DMS153 treated with DMSO at 0.1 percent for 48 hours (cell line): ENCODE measurements at regions not wholly inside any gene's neighbourhood (a gene's known extent, or its start where the extent isn't known, plus 50 kb on each side); places are given as distances from the start of the nearest gene placed in this dataset.

Experiments used
- DNase-seq: peaks from one replicate; lab custom pipeline; 2025; ENCODE audit not compliant: unreplicated experiment; lab: John Stamatoyannopoulos, UW

DNA sequence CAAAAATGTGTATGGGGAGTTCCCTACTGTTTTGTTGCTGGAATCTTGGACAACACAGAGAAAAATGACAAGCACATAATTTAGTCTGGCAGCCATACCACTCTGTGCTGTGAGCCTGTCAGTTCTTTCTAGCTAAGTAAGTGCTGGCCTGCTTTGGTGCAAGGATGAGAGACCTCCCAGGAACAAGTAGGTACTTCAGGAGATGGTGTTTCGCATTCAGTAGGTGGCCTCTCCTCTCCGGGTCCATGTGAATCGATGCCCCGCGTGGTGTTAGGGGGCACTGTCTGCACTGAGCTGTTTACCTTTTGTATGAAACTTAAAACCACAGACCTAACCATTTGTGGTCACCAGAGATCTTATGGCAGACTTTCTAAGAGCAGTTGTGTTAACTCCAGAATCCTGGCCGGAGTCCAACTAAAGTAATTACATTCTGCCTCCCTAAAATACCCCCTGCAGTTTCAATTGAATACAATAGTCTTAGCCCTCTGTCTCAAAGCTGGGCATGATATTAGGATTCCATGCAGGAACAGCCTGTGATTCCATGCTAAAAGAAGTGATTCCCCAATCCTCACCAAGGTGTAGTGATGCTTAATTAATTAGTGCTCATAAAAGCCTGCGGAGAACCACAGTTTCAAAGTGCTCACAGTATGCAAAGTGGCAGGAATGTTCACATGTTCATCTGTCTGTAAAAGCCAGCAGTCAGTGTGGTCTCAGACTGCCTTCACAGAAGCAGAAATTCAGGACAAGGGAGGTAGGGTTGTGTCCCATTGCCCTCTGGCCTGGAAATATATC is 64.2 kb downstream of the LLPH start:
- no peak for DNase-seq

DNA sequence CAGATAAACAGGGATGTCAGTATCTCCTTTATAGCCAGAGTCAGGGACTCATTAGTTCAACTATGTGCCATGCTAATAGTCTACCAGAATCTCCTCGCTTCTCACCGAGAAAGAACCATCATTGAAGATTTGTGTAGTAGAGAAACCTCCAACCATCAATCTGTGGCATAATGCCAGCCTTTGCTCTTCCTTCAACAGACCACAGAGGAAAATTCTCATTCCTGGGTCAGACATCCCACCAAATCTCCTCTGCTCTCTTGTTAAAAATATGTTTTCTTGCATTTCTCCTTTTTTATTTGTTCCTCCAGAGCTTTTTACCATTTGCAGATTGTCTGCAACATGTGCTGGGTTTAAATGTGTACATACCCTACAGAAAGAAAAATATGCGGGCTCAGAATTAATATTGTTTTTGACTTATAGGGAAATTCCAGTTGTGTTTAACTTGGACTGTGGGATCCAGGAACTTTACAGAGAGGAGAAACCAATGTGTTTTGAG is 64.9 kb downstream of the LLPH start:
- no peak for DNase-seq

DNA sequence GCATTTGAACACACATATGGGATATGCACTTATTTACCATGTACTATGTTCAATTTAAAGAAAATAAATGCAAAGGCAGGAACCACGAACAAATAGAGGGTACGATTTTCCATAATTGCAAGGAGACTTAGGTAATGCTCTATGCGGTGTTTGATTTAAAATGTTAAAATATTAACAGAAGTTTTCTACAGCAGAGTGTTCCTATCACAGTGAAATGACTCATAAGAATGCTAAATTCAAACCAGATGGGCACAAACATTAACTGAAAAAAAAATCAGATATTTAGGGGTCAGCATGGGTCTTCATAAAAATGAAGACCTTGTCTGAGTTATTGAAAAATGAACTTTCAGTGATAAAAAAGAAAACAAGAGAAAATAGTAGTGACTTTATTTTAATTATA is 65.4 kb downstream of the LLPH start:
- no peak for DNase-seq

DNA sequence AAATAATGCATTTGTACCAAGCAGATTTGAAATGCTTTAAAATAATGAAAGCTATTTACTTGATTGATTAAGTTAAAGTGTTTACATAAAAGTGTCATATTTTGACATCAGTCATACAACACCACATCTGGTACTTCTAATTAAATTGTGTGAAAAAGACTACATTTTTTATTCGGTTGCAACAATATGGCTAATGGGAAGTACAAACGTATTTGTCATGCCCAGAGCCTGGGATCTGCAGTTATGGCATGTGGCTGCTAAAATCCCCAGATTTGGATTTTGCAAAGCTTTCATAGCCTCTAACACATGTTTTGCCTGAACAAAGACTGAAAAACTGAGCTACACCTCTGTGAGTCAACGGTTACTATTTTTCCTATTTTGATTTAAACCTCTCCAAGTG is 66.6 kb downstream of the LLPH start:
- DNase-seq, result no peak

DNA sequence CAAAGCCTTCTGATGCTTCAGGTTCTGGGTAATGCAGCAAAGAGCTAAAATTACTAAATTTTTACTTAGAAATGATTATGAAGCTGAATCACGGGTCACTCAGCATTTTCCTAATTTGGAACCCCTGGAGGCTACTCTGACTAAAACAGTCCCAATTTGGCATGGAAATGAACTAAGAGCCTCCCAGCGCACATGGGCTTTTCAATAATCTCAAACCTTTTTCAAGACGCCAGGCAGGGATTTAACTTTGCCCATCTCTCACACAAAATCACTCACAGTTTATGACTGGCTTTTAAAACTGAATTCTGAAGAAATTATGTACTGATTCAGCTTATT is 68.3 kb downstream of the LLPH start:
- DNase-seq, result no peak

DNA sequence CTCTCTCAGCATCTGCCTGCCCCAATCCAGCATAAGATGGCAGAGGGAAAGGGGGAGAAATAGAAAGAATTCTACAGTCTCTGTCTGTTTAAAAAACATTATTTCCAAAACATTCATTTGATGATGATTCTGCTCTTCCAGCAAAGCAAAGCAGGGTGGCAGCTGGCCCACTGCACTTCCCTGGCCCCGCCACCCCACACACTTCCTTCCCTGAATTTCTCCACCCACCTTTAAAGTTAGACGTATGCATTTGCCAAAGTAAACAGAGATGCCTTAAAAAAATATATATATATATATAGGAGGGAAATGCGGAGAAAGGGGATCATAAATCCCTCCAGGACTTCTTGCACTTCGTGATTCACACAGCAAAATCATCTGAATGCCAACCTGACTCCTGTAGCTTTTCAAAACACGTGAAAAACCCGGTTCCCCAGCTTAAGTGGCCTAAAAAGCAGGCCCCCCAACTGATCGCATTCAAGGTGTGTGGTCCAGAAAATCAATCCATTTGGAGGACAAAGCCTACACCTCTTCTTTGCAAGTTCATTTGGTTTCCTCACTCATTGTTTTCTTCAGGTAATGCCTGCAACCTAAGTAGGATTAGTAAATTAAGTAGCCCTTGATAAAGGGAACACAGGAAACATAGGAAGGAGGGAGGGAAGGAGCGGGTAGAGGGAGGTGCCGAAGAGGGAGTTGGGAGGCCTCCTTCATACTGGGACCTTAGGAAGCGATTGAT is 68.8 kb downstream of the LLPH start:
- DNase-seq, result no peak

DNA sequence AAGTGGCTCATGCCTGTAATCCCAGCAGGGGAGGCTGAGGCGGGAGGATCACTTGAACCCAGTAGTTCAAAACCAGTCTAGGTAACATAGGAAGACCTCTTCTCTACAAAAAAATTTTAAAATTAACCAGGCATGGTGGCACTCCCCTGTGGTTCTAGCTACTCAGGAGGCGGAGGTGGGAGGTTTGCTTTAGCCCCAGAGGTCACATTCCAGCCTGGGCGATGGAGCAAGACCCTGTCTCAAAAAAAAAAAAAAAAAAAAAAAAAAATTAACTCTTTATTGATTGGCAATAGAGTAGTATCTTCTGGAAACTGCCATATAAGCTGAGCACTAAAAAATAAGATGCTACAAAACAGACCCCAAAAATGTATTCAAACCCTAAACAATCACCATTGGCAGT is 69.5 kb downstream of the LLPH start:
- no peak for DNase-seq

DNA sequence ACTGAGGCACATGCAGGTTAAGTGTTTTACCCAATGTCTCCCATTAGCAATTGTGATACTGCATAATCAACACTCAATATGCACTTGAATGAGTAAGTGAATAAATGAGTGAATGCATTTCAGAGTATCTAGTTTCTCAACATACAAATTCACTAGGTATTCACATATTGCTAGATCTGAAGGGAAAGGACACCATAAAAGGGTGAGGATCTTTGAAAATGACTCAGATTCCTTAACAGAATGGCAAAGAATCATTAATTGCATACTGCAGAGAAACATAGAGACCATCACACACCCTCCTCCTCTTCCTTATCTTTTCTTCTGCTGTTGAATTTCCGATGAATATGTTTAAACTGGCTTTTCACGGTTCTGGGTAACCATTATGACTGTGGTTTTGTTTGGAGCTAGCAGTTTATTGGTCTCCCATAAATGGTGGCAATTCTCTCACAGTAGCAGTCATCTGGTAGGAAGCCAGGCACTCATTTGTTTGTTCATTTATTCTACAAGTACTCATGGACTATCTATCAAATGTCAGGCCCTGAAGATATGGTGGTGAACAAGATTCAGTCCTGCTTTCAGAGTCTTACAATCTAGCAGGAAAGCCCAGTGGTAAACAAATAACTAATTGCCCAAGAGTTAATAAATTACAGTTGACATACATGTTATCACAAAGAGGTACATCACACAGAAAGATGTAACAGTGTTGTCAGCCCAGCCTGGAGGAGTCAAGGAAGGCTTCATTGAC is 70.2 kb downstream of the LLPH start:
- DNase-seq, result no peak

DNA sequence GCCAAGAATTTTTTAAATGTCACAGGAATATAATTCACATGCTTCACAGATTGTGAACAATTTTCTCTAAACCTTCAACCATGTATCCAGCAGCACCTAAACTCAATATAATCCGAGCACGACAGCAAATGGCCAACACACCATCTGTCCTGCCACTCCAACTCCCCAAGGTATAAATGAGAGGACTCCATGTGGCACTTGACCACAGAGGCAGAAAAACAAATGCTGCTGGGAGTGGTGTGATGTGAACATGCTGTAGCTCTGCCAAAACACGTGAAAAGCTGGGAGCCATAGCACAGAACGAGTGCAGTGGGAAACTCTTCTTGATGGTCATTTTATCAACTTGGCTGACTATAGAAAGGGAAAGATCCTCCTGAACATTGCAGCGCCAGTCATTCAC is 70.9 kb downstream of the LLPH start:
- DNase-seq, result no peak

DNA sequence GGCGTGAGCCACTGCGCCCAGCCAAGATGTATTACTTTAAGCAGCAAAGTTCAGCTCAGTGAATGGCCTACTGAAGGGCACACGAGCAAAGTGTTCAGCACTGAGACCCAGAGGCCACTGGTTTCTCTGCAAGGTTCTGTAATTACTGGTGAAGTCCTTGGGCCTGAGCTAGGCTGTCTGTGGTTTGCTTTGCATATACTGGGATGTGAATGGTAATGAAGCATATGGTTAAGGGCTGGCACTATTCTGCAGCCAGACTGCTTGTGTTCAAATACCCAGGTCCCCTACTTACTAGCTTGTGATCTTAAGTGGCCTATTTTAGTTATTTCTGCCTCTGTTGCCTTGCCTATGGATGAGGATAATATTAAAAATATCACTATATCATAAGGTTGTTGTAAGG is 72.0 kb downstream of the LLPH start:
- no peak for DNase-seq

DNA sequence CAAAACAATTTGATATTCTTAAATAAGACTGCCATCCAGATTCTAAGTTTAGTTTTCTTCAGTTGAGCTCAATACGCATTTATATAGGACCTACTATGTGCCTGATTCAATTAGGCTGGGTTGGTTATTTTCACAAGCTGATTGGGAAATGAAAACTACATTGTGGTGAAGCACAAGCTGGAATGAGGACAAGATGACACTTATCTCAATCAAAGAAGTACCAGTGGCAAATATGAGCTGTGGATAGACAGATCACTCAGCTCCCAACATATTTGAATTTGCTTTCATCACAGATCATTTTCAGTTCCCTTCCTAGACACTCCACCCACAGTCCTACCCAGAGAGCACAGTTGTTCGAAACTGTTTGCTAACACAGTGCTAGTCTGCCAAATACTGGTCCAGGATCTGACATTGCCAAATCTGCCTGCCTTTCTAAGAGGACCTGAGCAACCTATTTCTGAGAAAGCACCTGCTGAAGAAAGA is 74.7 kb downstream of the LLPH start:
- DNase-seq, result no peak

DNA sequence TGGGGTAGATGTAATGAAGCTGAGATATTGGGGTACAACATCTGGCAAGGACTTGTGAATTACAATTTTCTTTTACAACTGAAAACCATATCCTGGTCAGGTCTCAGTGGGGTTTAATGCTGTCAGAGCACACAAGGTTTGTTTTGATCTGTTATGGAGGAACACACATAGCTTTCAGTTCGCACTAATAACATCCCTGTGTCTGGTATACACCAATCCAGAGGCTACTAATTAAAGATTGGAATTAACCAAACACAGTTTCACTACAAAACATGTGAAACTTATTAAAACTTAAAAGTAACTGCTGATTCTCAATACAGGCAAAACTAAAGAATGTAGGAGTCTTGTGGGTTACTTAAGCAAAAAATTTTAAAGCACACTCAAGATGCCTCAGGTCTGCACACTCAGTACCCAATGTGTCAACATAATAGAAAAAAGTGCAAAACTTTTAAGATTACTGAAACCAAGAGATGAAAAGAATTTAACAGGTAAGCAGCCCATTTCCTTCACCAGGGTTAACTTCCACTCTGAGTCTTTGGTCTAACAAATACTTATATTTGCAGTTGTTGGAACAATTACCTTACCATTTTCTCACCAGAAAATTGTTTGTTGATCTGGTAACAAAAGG is 77.4 kb downstream of the LLPH start:
- DNase-seq, result no peak

DNA sequence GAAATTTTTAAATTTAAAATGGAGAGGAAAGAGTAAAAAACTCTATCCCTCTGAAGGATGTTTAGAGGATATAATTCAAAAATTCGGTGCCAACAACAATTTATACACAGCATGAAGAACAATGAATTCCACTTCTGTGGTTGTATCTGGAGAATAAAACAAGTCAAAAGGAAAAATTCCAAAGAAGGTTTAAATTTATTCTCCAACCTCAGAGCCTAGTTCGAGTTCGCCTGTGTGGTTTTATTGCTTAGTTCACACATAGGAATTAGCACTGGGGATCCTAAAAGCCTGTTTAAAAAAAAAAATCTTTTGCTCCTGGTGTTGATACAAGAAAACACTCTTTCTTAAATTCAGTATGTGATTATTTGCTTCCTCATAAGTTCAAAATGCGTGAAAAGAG is 79.2 kb downstream of the LLPH start:
- no peak for DNase-seq

DNA sequence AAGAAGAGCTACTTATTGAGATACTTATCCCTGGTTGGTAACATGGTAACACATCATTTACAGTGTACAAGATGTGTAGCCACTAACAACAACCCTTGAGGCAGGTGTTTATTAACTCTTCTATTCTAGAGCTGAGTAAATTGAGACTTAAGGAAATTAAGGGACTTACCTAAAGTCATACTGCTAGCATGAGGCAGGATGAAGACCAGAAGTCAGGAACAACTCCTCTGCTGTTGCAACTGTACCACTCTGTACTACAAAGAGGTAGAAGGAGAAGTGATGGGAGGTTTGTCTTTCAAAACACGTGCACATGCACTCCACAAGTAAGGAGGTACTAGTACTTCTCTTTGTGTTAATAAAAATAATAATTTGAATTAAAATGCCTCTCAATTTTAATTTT is 79.9 kb downstream of the LLPH start:
- DNase-seq, result no peak

DNA sequence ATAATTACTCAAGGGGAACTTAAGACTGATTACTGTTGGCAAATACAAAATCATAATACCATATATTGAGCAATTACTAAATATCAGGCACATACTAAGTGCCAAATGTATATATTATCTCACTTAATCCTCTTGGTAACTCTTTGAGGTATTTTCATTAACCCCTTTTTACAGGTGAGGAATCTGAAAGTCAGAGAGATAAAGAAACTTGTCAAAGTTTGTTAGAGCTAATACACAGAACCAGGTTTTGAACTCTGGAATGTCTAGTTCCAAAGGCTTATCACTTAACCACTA is 80.3 kb downstream of the LLPH start:
- no peak for DNase-seq

DNA sequence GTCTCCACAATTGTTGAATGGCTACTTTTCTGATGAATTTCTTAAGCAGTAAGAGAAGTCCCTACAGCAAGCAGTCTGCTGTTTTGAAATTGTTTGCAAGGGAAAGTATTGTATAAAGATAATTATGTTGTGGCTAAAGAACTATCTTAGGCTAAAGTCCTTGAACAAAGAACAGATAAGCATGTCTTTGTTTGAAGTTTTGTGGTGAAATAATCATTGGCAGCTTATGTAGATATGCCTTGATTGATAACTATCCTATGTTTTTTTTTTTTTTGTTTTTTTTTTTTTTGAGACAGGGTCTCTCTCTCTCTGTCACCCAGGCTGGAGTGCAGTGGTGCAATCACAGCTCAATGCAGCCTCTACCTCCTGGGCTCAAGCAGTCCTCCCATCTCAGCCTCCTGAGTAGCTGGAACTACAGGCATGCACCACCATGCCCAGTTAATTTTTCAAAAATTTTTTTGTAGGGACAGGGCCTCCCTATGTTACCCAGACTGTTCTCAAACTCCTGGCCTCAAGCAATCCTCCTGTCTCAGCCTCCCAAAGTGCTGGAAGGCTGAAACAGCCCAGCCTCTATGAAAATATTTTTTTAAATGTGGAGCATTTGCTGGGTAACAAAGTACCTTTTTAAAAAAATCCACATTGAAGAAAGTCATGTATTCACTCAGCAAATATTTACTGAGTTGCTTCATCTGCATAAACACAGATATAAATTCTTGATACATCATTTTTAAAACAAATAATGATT is 80.8 kb downstream of the LLPH start:
- DNase-seq, result no peak

DNA sequence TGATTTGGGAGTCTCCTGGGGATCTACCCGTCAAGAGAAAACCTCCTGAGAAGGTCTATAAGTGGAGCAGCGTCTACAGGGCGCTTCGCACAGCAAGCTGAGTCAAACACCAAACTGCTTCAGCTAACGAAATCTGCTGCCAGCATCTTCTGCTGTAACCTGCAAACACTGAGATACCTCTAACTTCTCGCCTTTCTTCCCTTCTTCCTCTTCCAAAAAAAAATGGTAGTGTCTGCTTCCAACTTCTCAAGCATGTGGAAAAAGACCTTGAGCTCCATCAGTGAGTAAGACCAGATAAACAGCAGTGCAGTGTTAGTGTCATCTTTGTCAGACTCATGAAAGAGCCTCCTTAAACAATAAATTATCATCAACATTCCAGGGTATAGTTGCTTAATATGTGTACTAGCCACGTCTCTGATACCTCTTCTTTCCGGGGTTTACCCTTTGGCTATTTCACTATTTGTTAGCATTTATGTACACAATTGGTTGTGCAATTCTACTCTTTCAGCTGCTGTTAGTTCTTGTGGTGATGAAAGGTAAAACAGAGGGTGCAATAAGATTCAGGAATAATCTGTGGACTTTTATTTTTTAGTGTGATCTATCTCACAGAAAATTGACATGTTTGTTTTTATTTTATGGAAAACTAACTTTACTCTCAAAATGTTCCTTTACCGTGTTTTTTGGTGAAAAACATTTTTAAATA is 81.6 kb downstream of the LLPH start:
- no peak for DNase-seq

DNA sequence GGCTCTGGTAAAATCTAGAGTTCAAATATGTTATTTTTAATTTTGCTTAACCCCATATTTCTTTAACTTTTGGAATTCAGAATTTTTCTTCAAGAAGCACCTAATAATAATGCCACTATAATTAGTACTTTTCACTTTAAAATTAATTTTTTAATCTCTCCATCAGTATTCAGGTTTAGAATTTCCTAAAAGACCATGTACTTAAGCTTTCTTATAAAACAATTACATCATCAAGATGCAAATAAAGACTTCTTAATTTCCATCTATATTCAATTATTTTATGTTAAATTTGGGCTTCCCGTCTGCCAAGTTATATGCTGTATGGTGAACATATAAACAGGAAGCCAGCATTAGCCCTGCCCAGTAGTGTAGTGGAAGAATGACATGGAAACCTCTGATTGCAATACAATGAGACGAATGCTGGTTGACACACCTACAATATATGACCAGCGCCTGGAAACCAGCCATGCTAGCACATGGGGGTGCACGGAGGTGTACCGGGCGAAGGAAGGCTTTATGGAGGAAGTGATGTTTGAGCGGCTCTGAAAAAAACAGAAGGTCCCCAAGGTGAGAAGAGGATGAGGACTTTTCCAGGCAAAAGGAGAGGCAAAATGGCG is 82.2 kb downstream of the LLPH start:
- no peak for DNase-seq

DNA sequence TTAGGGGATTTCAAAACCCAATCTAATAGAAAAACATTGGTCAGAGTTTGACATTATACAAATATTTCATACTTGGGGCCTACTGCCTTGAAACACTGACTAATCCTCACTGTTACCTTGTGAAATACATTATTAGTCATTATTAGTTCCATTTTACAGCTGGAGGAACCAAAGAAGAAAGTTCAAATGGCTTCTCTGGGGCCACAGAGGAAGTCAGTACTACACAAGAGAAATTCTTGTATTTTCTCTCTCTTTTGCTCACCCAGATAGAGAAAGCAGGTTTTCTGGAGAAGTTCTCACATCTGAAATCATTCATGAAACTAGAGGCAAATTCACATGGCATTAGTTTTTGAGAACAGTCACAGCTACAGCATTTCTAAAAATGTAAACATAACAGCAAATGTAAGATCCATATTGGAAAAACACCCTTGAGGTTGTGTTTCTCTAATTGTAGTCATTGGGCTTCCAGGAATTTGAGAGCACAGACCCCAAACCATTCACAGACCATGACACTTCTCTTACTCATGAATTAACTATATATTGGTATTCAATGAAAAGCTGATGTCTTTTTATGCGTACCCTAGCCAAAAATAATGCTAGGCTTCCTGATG is 83.0 kb downstream of the LLPH start:
- no peak for DNase-seq
